Choroid plexus epithelial cell (primary cell): ENCODE measurements at regions not wholly inside any gene's neighbourhood (a gene's known extent, or its start where the extent isn't known, plus 50 kb on each side); places are given as distances from the start of the nearest gene placed in this dataset.

ENCODE experiments used
- DNase-seq: peaks from one replicate; pipeline ENCODE4 v3.0.0-alpha.2; 2010; ENCODE audit warnings: low read depth
- H3K4me3 ChIP-seq: 2 replicates; pipeline ENCODE4 v1.5.1; 2011; ENCODE audit warnings: low read depth, mild to moderate bottlenecking, control low read depth, low read length, moderate library complexity
- CTCF ChIP-seq: conservative IDR thresholded peaks from 2 replicates; pipeline ENCODE4 v1.5.1; 2011; ENCODE audit warnings: low read depth, mild to moderate bottlenecking, control low read depth, inconsistent platforms, low read length, moderate library complexity

GRCh38 chr1:220991959-220992704 is 112.9 kb downstream of the HLX start:
- TF ChIP-seq CTCF: no peak
- DNase-seq: no peak
- no peak overlapping the region for H3K4me3 ChIP-seq

GRCh38 chr1:220992705-220993052 is 113.4 kb downstream of the HLX start:
- H3K4me3 ChIP-seq: no peak overlapping the region
- no peak for DNase-seq
- TF ChIP-seq CTCF: no peak

- no peak for TF ChIP-seq CTCF
- DNase-seq: no peak
- H3K4me3 ChIP-seq: no peak overlapping the region
Measured at GRCh38 chr1:220994671-220995070, 115.4 kb downstream of the HLX start.

- TF ChIP-seq CTCF: no peak
- H3K4me3 ChIP-seq: no peak overlapping the region
- DNase-seq: no peak
Measured at GRCh38 chr1:220997791-220998190, 118.5 kb downstream of the HLX start.

GRCh38 chr1:220999872-221000863 is 120.9 kb downstream of the HLX start:
- no peak overlapping the region for H3K4me3 ChIP-seq
- no peak for DNase-seq
- TF ChIP-seq CTCF: no peak

GRCh38 chr1:221001167-221001566 is 121.9 kb downstream of the HLX start:
- no peak for TF ChIP-seq CTCF
- DNase-seq: no peak
- H3K4me3 ChIP-seq: no peak overlapping the region
